Astrocyte of the spinal cord (primary cell): ENCODE measurements at regions not wholly inside any gene's neighbourhood (a gene's known extent, or its start where the extent isn't known, plus 50 kb on each side); places are given as distances from the start of the nearest gene placed in this dataset.

Source experiments
- DNase-seq: peaks from one replicate; pipeline ENCODE4 v3.0.0; 2011; ENCODE audit warnings: low read depth, low spot score
- H3K4me3 ChIP-seq: 2 replicates; pipeline ENCODE4 v1.5.1; 2011; ENCODE audit warnings: low read depth, mild to moderate bottlenecking, low read length, moderate library complexity
- in situ Hi-C: cut with HindIII; loops from 2 replicates; pipeline ENCODE4 v1.10.0; 2017; ENCODE audit warnings: low sequenced_read_pairs
- TF ChIP-seq, protein P1 (sequence below): IDR thresholded peaks from 2 replicates; pipeline ENCODE4 v1.5.1; 2012; ENCODE audit warnings: low read depth, mild to moderate bottlenecking, low read length, inconsistent platforms

DNA sequence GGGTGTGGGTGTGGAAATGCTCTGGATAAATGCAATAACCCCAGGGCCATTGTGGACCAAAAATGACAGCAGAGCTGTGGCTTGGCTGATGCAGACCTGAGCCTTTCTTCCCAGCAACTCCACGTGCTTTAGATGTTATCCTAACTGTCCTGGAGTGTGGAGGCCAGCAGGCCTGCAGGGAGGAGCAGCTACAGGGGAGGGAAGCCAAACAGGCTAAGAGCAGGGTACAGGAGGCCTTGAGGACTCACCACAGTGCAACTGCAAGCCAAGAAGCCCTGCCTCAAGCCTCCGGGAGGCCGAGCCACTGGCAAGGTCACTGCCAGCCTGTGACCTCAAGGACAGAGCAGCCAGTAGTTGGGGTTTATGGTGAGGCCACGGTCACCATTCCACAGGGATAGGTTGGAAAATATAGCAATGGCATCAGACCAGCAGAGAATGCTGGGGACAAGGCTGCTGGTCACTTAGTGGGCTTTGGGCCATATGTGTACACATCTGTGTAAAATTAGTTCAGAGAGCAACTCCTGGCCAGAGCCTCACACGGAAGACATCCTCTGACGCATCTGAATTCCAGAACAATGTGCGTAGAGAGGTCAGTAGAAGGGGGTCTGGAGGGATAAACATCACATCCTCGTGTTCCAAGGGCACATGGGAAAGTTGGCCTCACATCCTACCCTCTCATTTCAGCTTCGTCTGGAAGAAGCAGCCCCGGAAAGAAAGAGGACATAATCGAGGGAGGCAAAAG, 76.2 kb upstream of the UPP2 start:
- no peak overlapping the region for H3K4me3 ChIP-seq
- peak; percentile 75 for DNase-seq
- TF ChIP-seq, protein P1, sequence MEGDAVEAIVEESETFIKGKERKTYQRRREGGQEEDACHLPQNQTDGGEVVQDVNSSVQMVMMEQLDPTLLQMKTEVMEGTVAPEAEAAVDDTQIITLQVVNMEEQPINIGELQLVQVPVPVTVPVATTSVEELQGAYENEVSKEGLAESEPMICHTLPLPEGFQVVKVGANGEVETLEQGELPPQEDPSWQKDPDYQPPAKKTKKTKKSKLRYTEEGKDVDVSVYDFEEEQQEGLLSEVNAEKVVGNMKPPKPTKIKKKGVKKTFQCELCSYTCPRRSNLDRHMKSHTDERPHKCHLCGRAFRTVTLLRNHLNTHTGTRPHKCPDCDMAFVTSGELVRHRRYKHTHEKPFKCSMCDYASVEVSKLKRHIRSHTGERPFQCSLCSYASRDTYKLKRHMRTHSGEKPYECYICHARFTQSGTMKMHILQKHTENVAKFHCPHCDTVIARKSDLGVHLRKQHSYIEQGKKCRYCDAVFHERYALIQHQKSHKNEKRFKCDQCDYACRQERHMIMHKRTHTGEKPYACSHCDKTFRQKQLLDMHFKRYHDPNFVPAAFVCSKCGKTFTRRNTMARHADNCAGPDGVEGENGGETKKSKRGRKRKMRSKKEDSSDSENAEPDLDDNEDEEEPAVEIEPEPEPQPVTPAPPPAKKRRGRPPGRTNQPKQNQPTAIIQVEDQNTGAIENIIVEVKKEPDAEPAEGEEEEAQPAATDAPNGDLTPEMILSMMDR = no peak
- in situ Hi-C loops = no loop called here

DNA sequence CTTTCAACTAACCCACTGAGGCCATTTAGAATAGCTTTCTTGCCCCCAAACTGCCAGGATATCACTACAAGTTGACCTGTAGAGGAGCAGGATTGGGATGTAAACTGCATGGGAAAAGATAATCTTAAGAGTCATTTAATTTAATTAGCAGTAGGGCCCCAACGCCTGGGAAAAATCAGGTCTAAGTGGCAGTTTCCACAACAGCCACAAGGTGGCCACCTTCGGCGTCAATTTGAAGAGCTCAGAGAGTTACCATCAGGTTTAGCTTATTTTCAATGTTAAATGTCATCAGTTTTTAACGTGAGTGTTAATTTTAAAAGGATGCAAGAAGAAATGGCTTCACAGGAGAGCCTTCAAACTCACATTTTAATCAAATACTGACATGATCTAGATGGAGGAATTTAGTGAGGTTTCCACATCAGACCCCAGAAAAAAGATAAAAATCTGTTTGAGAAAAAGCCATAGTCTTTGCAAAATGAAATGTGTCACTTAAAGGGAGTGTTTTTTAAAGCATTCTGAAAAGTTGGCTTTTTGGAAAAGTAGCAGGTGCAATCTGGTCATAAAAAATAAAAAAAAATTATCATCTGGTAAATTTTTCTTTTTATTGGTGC, 77.3 kb upstream of the UPP2 start:
- H3K4me3 ChIP-seq = no peak overlapping the region
- in situ Hi-C loops = no loop called here
- peak; percentile 55 for DNase-seq
- TF ChIP-seq, protein P1 = peak; percentile 84

DNA sequence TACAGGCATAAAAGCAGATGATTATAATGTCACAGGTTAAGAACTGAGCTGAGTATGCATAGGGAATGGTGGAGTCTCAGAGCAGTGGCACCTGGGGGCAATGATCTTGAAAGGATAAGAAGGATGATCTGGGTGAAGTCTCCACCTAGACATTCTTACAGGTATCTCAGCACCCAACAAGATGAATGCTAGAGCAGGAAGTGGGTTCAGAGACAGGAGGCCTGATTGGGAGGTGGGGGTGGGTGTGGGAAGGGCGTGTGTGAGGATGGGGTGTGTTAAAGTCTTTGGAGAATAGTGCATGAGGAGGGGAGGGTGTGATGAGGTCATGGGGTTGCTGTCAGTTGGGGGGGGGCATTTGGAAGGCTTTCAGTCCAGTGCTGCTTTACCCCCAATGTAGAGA, 78.8 kb upstream of the UPP2 start:
- no peak for DNase-seq
- TF ChIP-seq, protein P1 = no peak
- in situ Hi-C loops = no loop called here
- no peak overlapping the region for H3K4me3 ChIP-seq

DNA sequence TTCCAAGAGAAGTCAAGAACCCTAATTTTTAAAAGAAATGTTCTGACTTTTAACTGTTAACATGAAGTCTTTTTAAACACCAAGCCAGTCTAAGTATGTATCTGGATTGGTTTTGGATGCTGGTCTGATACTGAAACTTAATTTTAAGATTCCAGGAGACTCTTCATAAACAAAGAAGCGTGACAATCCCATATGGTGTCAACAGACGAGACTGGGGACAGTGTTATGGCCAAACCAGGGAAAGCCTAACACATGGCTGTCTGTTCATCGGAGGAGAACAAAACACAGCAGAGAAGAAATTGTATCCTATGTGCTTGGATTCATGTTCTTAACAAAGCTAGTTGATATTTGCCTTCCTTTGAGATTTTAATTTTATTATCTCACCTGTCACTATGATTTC, 80.5 kb upstream of the UPP2 start:
- no peak for DNase-seq
- in situ Hi-C loops = no loop called here
- TF ChIP-seq, protein P1 = no peak
- no peak overlapping the region for H3K4me3 ChIP-seq

DNA sequence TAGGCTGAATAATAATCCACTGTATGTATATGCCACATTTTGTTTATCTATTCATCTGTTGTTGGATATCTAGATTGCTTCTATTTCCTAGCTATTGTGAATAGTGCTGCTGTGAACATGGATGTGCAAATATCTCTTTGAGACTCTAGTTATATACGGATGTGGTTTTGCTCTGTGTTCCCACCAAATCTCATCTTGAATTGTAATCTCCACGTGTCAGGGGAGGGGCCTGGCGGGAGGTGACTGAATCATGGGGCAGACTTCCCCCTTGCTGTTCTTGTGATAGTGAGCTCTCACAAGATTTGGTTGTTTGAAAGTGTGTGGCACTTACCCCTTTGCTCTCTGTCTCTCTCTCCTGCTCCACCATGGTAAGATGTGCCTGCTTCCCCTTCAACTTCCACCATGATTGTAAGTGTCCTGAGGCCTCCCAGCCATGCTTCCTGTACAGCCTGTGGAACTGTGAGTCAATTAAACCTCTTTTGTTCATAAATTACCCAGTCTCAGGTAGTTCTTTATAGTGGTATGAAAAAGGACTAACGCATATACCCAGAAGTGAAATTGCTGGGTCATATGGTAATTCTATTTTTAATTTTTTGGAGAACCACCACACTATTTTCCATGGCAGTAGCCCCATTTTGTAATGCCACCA, 86.1 kb upstream of the UPP2 start:
- TF ChIP-seq, protein P1 = no peak
- no peak for DNase-seq
- H3K4me3 ChIP-seq = no peak overlapping the region
- in situ Hi-C loops = no loop called here

DNA sequence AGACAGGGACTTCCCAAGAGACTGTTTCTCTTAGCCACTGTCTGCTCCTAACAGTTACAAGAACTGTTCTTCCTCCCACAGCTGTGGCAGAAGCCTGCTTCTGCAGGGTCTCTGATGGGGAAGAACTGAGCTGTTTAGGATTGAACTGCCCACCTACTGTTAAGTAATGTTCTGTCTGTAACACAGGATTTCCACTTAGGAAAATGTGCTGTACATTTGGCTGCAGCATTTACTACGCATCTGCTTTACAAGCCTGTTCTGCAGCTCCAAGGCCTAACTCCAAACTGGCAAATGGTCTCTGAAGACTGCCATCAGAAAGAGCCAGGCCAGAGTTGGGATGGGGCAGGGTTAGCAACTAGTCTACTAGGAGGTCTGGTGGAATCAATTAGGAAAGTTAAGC, 87.8 kb upstream of the UPP2 start:
- no peak for DNase-seq
- H3K4me3 ChIP-seq = no peak overlapping the region
- in situ Hi-C loops = no loop called here
- TF ChIP-seq, protein P1 = no peak
